GM18507 (cell line): ENCODE measurements at regions not wholly inside any gene's neighbourhood (a gene's known extent, or its start where the extent isn't known, plus 50 kb on each side); places are given as distances from the start of the nearest gene placed in this dataset.
"Not testable (repeated sequence)": the region's sequence is repeated elsewhere in the genome, so short reads cannot be mapped to it uniquely, and the experiment has no call there.

Source experiments
- DNase-seq: peaks from one replicate; pipeline ENCODE4 v3.0.0; 2011; ENCODE audit warnings: low read depth; ENCODE audit not compliant: insufficient read length; ENCODE audit errors: extremely low spot score
- FAIRE-seq: peaks from 2 replicates; lab custom pipeline; 2011; peaks lifted over from hg19 to GRCh38; lab: Jason Lieb, UNC

- FAIRE-seq (no peak), DNase-seq (no peak)
Observed at GRCh38 chr12:74148849-74149248, 388.8 kb upstream of the ATXN7L3B start.

- DNase-seq, result no peak
Observed at GRCh38 chr12:74152370-74152769, 385.3 kb upstream of the ATXN7L3B start.

DNA sequence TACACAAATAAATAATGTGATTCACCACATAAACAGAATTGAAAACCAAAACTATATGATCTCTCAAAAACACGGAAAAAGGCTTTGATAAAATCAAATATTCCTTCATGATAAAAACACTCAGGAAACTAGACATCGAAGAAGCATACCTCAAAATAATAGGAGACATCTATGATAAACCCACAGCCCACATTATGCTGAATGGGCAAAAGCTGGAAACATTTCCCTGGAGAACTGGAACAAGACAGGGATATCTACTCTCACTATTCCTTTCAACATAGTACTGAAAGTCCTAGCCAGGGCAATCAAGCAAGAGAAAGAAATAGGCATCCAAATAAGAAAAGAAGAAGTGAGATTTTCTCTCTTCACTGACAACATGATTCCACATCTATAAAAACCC is 371.5 kb upstream of the ATXN7L3B start:
- DNase-seq, result no peak
- no peak for FAIRE-seq

More at GRCh38 chr12:74152370-74152769, 385.3 kb upstream of the ATXN7L3B start:
- FAIRE-seq, result no peak

DNA sequence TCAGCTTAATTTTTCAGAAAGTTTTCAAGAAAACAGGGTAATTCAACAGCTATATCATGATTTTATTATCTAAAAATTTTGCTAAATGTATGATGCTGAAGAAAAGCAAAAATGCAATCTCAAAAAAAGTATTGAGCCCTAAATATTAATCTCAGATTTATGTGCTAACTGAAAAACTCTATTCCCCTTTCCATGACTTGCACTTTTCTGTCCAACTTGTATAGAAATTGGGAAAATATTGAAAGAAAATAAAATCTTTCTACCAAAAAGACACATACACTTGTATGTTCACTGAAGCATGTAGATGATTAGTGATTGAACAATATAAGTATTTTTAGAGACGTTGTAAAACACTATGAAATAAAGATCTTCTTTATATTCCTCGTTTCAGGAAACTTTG is 368.0 kb upstream of the ATXN7L3B start:
- FAIRE-seq (no peak), DNase-seq (no peak)

DNA sequence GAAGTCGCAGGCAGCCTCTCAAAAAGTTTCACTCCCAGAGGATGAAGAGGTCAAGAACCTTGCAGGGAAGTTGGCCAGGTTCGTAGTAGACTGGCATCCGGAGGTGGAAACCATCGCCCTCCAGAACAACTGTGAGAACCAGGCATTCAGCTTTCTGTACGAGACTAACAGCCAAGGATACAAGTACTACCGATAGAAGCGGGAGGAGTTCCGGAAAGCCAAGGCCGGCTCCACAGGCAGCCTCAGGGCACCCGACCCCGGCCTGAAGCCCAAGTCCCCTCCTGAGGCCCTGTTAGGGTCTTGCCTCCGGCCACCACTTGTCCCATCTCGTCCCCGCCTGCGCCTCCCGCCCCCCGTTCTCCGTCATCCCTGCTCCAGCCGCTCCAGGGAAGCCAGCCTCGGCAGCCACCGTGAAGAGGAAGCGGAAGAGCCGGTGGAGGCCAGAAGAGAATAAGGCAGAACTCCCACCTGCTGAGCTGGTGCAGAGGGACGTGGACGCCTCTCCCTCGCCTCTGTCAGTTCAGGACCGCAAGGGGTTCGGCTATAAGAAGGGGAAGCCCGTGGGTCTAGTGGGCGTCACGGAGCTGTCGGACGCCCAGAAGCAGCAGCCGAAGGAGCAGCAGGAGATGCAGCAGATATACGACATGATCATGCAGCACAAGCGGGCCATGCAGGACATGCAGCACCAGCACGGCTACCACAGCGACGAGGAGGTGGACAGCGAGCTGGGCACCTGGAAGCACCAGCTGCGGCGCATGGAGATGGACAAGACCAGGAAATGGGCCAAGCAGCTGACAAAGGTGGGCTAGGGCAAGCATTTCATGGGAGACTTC is 366.8 kb upstream of the ATXN7L3B start:
- no peak for FAIRE-seq

DNA sequence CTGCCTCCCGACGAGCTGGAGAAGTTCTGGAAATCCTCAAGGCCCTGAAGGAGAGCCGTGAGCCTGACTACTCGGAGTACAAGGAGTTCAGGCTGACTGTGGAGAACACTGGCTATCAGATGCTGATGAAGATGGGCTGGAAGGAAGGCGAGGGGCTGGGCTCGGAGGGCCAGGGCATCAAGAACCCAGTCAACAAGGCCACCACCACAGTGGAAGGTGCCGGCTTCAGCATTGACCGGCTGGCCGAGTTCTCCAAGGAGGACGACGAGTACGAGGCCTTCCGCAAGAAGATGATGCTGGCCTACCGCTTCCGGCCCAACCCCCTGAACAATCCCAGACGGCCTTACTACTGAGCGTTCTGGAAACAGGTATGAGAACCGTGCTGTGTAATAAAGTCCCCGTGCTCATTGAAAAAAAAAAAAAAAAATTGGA is 366.1 kb upstream of the ATXN7L3B start:
- no peak for DNase-seq
- FAIRE-seq, result no peak

More for the DNA sequence above, 366.8 kb upstream of the ATXN7L3B start:
- DNase-seq, result no peak

DNA sequence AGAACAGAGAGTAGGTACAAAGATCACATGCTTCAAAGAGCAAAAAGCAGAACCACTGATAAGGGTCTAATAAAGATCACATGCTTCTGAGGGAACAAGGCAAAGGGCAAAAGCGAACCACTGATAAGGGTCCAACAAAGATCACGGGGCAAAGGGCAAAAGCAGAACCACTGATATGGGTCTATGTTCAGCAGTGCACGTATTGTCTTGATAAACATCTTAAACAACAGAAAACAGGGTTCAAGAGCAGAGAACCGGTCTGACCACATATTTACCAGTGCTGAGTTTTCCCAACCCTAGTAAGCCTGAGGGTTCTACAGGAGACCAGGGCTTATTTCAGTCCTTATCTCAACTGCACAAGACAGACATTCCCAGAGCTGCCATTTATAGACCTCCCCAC is 362.7 kb upstream of the ATXN7L3B start:
- FAIRE-seq, DNase-seq: not testable (repeated sequence)

GRCh38 chr12:74185360-74185759 is 352.3 kb upstream of the ATXN7L3B start:
- DNase-seq, result no peak
- FAIRE-seq, result no peak

DNA sequence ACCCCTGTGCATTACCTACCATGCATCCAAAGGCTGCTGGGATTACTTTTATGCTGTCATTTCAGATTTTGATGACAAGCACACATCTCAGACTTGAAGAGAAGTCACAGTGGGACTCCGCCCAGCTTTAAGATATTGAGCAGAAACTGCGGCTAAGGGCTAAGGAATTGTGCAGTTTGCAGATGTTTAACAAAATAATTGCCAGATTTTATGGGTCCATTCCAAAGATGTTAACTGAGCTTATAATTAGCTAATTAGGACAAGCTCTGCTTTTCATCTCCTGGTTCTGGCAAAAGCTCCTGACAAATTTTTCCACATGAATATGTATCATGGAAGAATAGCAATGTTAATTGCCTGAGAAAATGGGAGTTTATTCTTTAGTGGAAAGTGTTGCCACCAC is 344.4 kb upstream of the ATXN7L3B start:
- no peak for DNase-seq
- no peak for FAIRE-seq

DNA sequence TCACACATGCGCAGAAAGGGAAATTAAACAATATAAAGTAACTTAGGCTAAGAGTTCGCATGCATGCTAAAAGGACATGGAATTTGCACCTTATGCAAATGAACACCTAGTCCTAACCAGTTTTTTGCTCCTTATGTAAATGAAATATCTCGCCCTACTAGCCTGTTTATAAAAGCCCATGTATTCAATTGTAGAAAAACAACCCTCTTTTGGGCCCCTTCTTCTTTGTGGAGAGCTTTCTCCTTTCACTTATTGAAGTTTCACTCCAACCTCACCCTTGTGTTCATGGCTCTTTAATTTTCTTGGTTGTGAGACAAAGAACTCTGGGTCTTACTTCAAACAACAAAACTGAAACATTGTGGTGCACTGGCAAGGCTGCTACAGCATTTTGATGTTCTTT is 333.4 kb upstream of the ATXN7L3B start:
- FAIRE-seq, result no peak

DNA sequence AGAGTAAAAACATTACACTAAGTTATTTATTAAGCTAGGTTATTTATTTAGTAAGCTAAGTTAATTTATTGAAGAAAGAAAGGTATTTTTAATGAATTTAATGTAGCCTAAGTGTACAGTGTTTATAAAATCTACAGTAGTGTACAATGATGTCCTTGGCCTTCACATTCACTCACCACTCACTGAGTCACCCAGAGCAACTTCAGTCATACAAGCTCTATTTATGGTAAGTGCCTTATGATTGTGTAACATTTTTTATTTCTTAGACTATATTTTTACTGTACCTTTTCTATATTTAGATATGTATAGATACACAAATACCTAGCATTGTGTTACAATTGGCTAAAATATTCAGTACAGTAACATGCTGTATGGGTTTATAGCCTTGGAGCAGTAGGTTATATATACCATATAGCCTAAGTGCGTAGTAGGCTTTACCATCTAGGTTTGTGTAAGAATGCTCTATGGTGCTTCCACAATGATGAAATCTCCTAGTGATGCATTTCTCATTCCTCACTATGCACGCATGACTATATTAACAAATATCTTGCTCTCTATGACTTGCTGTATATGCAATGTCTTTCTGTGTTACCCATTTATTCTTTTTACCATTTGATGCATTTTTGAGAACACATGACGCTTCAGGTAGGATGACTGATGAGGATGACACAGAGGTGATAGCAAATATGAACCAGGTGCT is 309.6 kb upstream of the ATXN7L3B start:
- FAIRE-seq (no peak), DNase-seq (no peak)

More for the DNA sequence above, 333.4 kb upstream of the ATXN7L3B start:
- no peak for DNase-seq

DNA sequence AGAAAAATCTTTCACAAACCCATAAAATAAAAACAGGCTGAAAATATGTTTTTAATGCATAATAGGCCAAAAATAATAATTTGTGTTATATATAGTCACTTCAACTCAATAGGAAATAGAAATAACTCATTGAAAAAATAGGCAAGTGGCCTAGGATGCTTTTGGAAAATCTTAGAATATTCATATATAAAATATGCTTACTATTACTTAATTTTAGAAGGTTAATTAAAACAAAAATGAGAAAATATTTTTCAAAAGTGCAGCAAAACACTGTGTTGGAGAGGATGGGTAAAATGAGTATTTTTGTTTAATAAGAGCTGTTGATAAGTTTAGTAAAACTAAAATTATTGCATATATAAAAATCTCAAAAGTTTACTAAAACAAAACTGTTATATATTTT is 308.0 kb upstream of the ATXN7L3B start:
- FAIRE-seq (no peak), DNase-seq (no peak)

GRCh38 chr12:74235342-74235741 is 302.3 kb upstream of the ATXN7L3B start:
- DNase-seq, result no peak
- no peak for FAIRE-seq

DNA sequence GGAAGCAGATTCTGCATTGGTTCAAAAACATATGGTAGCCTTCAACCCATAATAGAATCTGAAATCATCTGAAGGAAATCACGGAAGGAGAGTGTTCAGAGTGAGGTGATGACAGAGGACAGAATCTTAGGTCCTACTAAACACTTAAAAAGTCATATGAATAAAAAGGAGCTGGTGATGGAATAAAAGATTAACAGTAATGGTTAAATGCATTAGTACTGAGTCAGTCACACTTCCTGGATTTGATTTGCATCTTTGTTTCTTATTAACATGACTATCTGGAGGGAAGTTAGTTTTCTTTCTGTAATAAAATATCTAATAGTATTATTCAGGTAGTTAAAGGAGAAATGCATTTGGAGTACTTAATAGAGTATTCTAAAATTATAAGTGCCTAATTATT is 296.3 kb upstream of the ATXN7L3B start:
- no peak for DNase-seq
- no peak for FAIRE-seq

DNA sequence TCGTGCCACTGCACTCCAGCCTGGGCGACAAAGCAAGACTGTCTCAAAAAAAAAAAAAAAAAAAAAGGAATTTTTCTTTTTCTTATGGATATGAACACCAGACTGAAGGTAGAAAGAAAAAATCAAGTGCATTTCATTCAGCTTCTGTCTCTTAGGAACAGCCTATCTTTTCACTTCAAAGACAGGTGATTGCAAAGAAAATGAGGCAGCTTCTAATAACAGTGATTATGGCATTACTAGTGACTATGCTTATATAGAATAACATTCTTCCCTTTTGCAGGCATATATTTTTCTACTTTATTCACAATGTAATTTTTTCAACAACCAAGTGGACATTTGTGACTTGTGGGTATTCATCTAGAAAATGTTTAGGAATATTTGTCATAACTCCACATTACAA is 295.5 kb upstream of the ATXN7L3B start:
- FAIRE-seq, result no peak
- DNase-seq, result no peak

GRCh38 chr12:74245458-74245857 is 292.2 kb upstream of the ATXN7L3B start:
- no peak for FAIRE-seq

GRCh38 chr12:74250891-74251290 is 286.7 kb upstream of the ATXN7L3B start:
- DNase-seq, result no peak

More at GRCh38 chr12:74245458-74245857, 292.2 kb upstream of the ATXN7L3B start:
- DNase-seq, result no peak

GRCh38 chr12:74253826-74254225 is 283.8 kb upstream of the ATXN7L3B start:
- FAIRE-seq, DNase-seq: not testable (repeated sequence)

More at GRCh38 chr12:74250891-74251290, 286.7 kb upstream of the ATXN7L3B start:
- FAIRE-seq, result no peak

DNA sequence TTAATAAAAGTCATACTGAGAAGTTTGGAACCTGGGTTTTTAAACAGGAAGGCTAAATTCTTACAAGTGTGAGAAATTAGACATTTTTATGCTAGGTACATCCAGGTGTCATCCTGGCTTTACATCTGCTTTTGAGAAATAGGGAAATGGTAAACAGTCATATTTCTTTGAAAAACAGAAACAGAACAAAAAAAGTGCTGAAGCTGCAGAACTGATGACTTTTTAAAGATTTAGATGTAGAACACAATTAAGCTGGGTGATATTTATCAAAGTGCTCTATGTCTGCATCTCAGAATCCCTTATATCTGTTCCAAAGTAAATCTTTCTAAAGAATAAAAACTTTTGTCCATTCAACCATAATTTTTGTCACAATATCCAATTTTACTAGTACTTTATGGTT is 282.9 kb upstream of the ATXN7L3B start:
- no peak for DNase-seq
- FAIRE-seq, result no peak

DNA sequence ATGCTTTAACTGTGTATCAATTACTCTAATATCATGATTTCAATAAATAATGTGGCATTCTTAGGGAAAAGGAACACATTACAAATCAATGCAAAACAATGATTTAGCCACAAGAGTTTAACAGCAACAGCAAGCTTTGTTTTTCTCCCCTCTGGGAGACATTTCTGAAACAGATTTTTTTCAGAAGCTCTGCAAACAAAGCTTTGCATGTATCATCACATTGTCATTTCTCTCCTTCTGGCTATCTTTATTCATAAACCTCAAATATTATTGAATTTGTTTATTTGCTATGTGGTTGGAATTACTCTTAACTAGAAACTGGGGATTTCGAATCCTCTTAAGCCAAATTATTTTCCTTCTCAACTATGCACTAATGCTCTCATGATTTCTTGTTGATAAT is 278.4 kb upstream of the ATXN7L3B start:
- FAIRE-seq, result no peak
- no peak for DNase-seq

GRCh38 chr12:74264692-74265091 is 272.9 kb upstream of the ATXN7L3B start:
- no peak for FAIRE-seq

More at GRCh38 chr12:74264692-74265091, 272.9 kb upstream of the ATXN7L3B start:
- DNase-seq, result no peak
